Hepatocyte (in vitro differentiated cells): ENCODE measurements at regions not wholly inside any gene's neighbourhood (a gene's known extent, or its start where the extent isn't known, plus 50 kb on each side); places are given as distances from the start of the nearest gene placed in this dataset.

Source experiments
- DNase-seq: peaks from one replicate; pipeline ENCODE4 v3.0.0-alpha.2; 2016; ENCODE audit warnings: low spot score
- H2AFZ ChIP-seq: fragments of 200-600 bp; sonication (generic); 2 replicates; pipeline ENCODE4 v1.6.0; 2016; ENCODE audit warnings: antibody characterized with exemption, mild to moderate bottlenecking
- H3K27ac ChIP-seq: fragments of 200-600 bp; sonication (generic); 2 replicates; pipeline ENCODE4 v1.5.1; 2016; ENCODE audit warnings: mild to moderate bottlenecking
- H3K27me3 ChIP-seq: fragments of 200-600 bp; sonication (generic); 2 replicates; pipeline ENCODE4 v1.6.1; 2016
- H3K36me3 ChIP-seq: fragments of 200-600 bp; sonication (generic); replicated peaks from 2 replicates; pipeline ENCODE4 v1.5.1; 2016; ENCODE audit warnings: low read depth; ENCODE audit not compliant: insufficient read depth
- H3K4me1 ChIP-seq: fragments of 200-600 bp; sonication (generic); 2 replicates; pipeline ENCODE4 v1.5.1; 2016; ENCODE audit warnings: mild to moderate bottlenecking, moderate library complexity; ENCODE audit not compliant: insufficient read depth
- H3K4me2 ChIP-seq: fragments of 200-600 bp; sonication (generic); 2 replicates; pipeline ENCODE4 v1.6.0; 2016
- H3K4me3 ChIP-seq: fragments of 200-600 bp; sonication (generic); 2 replicates; pipeline ENCODE4 v1.5.1; 2016; ENCODE audit warnings: mild to moderate bottlenecking
- H3K79me2 ChIP-seq: fragments of 200-600 bp; sonication (generic); 2 replicates; pipeline ENCODE4 v1.6.0; 2017; ENCODE audit warnings: mild to moderate bottlenecking
- H3K9me2 ChIP-seq: fragments of 200-600 bp; sonication (generic); replicated peaks from 2 replicates; pipeline ENCODE4 v1.6.0; 2017; ENCODE audit warnings: mild to moderate bottlenecking; ENCODE audit not compliant: insufficient read depth
- H3K9me3 ChIP-seq: fragments of 200-600 bp; sonication (generic); 2 replicates; pipeline ENCODE4 v1.5.1; 2016; ENCODE audit warnings: low read depth, mild to moderate bottlenecking
- H4K20me1 ChIP-seq: fragments of 200-600 bp; sonication (generic); 2 replicates; pipeline ENCODE4 v1.6.0; 2016; ENCODE audit warnings: mild to moderate bottlenecking; ENCODE audit not compliant: insufficient read depth, poor library complexity, severe bottlenecking
- CTCF ChIP-seq: fragments of 200-600 bp; sonication (generic); IDR thresholded peaks from 2 replicates; pipeline ENCODE4 v1.5.1; 2016; ENCODE audit warnings: antibody characterized with exemption, mild to moderate bottlenecking; ENCODE audit not compliant: poor library complexity
- EZH2 ChIP-seq: fragments of 200-600 bp; sonication (generic); IDR thresholded peaks from 2 replicates; pipeline ENCODE4 v1.6.1; 2016; ENCODE audit warnings: antibody characterized with exemption, mild to moderate bottlenecking, borderline replicate concordance
- EZH2phosphoT487 ChIP-seq: fragments of 200-600 bp; sonication (generic); IDR thresholded peaks from one replicate; pipeline ENCODE4 v1.6.1; 2018; ENCODE audit warnings: antibody characterized with exemption, mild to moderate bottlenecking, low read depth, moderate library complexity; ENCODE audit not compliant: unreplicated experiment, severe bottlenecking
- WGBS: methylation state at CpG from one replicate; pipeline ENCODE4 v1.1.6; 2016; ENCODE audit warnings: low lambda C conversion rate; ENCODE audit errors: missing lambda C conversion rate; 5-methylcytosine and 5-hydroxymethylcytosine counted together

GRCh38 chr3:34141841-34142337 lies 343.5 kb downstream of the PDCD6IP start:
- TF ChIP-seq CTCF (no peak), EZH2 (no peak), EZH2phosphoT487 (no peak)
- Histone ChIP-seq H2AFZ (no peak overlapping the region), H4K20me1 (no peaks in the 10 kb centered on the region), H3K4me1 (no peaks in the 10 kb centered on the region), H3K27ac (no peak overlapping the region), H3K27me3 (no peaks in the 10 kb centered on the region), H3K36me3 (no peaks in the 10 kb centered on the region), H3K9me3 (no peaks in the 10 kb centered on the region), H3K9me2 (no peaks in the 10 kb centered on the region), H3K4me3 (no peak overlapping the region), H3K79me2 (no peaks in the 10 kb centered on the region), H3K4me2 (no peak overlapping the region)
- WGBS = 93% methylated on average over 3 of the region's 3 CpGs
- DNase-seq = no peak

- Histone ChIP-seq H3K4me3 (no peak overlapping the region), H3K79me2 (no peaks in the 10 kb centered on the region), H3K9me3 (no peaks in the 10 kb centered on the region), H3K4me1 (no peaks in the 10 kb centered on the region), H3K27me3 (no peaks in the 10 kb centered on the region), H4K20me1 (no peaks in the 10 kb centered on the region), H3K4me2 (no peak overlapping the region), H3K36me3 (no peaks in the 10 kb centered on the region), H3K27ac (no peak overlapping the region), H3K9me2 (no peaks in the 10 kb centered on the region), H2AFZ (no peak overlapping the region)
- no peak for DNase-seq
- 50% methylated on average over 3 of the region's 3 CpGs for WGBS
- TF ChIP-seq CTCF (no peak), EZH2 (no peak), EZH2phosphoT487 (no peak)
Observed at GRCh38 chr3:34145796-34146195, 347.4 kb downstream of the PDCD6IP start.

GRCh38 chr3:34146596-34146995 lies 348.2 kb downstream of the PDCD6IP start:
- Histone ChIP-seq H3K27me3 (no peaks in the 10 kb centered on the region), H3K9me3 (no peaks in the 10 kb centered on the region), H2AFZ (no peak overlapping the region), H3K9me2 (no peaks in the 10 kb centered on the region), H3K36me3 (no peaks in the 10 kb centered on the region), H3K79me2 (no peaks in the 10 kb centered on the region), H3K4me3 (no peak overlapping the region), H3K4me1 (no peaks in the 10 kb centered on the region), H3K27ac (no peak overlapping the region), H4K20me1 (no peaks in the 10 kb centered on the region), H3K4me2 (no peak overlapping the region)
- DNase-seq = no peak
- no peak for TF ChIP-seq CTCF
- TF ChIP-seq EZH2 = no peak
- TF ChIP-seq EZH2phosphoT487 = no peak

- Histone ChIP-seq H3K4me2 (no peak overlapping the region), H3K9me2 (no peaks in the 10 kb centered on the region), H4K20me1 (no peaks in the 10 kb centered on the region), H2AFZ (no peak overlapping the region), H3K9me3 (no peaks in the 10 kb centered on the region), H3K27me3 (no peaks in the 10 kb centered on the region), H3K79me2 (no peaks in the 10 kb centered on the region), H3K4me3 (no peak overlapping the region), H3K27ac (no peak overlapping the region), H3K36me3 (no peaks in the 10 kb centered on the region), H3K4me1 (no peaks in the 10 kb centered on the region)
- no peak for DNase-seq
- TF ChIP-seq EZH2phosphoT487 (no peak), EZH2 (no peak), CTCF (no peak)
- WGBS = 93% methylated on average over 3 of the region's 3 CpGs
Observed at GRCh38 chr3:34150992-34151391, 352.6 kb downstream of the PDCD6IP start.
